GM21360 (cell line): ENCODE measurements at regions not wholly inside any gene's neighbourhood (a gene's known extent, or its start where the extent isn't known, plus 50 kb on each side); places are given as distances from the start of the nearest gene placed in this dataset.
"Not testable (repeated sequence)": the region's sequence is repeated elsewhere in the genome, so short reads cannot be mapped to it uniquely, and the experiment has no call there.

Source experiments
- ATAC-seq: cut with Tn5 transposase; IDR thresholded peaks from one replicate; pipeline ENCODE4 v1.9.1; 2021; ENCODE audit warnings: mild to moderate bottlenecking, moderate library complexity; ENCODE audit not compliant: unreplicated experiment

DNA sequence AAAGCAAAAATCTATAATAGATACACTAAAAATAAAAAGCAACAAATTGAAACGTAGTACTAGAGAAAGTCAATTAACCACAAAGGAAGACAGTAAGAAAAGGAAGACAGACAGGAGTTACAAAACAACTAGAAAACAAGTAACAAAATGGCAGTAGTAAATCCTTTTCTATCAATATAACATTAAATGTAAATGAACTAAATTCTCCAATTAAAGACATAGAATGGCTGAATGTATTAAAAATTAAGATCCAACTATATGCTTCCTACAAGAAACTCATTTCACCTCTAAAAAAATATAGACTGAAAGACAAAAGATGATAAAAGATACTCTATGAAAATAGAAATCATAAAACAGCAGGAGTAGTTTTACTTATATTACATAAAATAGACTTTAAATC lies 79.1 kb downstream of the CTH start:
- ATAC-seq: no peak

DNA sequence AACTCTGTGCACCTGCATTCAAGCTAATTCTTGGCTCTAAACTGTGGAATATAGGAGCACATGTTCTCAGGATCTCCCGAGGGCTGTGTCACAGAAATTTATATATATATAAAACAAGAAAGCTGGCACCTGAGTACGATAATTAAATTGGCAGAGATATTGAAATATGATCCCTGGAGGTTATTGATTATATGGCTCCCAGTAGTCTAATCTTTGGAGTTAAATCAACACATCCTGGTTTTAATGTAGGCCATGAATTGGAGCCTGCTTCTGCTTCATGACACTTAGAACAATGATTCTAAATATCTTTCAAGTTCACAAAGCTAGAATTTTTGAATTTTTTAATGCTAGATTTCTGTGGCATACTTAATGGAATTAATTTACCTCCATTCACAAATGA lies 84.3 kb downstream of the CTH start:
- ATAC-seq: no peak

DNA sequence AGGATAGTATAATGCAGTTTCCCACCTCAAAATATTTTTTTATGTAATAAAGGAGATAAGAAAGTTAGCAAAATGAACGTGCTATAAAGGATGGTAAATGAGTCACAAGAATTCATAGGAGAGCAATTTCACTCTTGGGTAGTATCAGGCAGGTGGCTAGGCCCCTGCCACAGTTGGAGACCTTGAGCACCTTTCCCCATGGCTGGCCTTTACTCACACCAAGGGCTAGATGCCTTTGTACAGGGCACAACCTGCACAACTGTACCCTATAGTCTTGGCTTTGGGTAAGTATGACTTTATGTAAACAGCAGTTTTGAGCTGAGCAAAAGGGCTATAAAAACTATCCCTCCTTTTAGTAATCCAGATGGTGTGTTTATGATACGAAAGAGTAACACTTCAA lies 85.1 kb downstream of the CTH start:
- ATAC-seq: no peak

DNA sequence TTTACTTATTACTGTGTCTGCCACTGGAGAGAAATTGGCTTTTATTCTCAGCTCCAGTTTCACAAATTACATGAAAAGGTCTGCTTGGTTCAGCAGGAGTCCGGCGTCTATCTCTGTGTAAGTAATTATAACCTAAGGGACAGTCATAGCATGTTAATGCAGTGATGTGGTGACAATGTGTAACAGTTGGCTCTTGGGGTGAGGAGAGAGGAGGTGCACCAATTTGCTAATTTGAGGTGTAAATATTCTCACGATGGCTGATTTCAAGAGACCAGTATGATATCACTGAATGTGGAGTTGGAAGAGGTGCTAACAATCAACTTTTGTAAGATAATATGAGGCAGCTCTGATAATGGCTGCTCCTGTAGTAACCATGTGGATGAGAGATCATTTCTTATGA lies 86.1 kb downstream of the CTH start:
- no peak for ATAC-seq

DNA sequence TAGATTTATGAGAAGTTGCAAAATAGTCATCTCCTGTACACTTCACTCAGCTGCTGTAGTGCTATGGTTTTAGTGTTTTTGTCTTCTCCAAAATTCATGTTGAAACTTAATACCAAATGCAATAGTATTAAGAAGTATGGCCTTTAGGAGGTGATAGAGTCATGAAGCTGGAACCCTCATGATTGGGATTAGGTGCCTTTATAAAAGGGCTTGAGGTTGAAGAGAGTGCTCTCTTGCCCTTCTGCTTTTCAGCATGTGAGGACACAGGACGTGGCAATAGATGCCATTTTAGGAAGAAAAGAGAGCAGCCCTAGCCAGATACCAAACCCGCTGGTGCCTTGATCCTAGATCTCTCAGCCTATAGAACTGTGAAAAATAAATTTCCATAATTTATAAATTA lies 87.6 kb downstream of the CTH start:
- no peak for ATAC-seq

DNA sequence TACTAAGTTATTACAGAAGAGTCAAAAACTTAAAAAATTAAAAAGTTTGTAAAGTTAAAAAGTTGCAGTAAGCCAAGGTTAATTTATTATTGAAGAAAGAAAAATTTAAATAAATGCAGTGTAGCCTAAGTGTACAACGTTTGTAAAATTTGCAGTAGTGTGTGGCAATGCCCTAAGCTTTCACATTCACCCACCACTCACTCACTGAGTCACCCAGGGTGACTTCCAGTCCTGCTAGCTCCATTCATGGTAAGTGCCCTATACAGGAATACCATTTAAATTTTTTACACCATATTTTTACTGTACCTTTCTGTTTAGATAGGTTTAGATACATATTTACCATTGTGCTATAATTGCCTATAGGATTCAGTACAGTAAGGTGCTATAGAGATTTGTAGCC lies 88.6 kb downstream of the CTH start:
- ATAC-seq: no peak

DNA sequence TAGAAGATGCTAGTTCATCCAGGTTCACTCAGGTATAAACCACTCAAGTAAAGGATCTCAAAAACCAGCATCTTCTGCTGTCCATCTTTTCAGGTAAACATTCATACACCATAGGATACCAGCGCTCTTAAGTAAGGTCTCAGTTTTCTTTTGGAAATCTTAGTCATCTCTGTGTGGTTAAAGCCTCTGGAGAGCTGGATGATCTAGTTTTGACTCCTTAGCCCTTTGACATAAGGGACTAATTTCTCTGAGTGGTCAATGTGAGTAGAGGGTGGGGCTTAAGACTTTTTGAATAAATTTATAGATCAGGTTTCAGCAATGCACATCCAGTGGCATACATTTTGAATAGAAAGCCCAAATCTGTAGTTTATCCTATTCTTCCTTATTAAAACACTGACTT lies 92.3 kb downstream of the CTH start:
- no peak for ATAC-seq

DNA sequence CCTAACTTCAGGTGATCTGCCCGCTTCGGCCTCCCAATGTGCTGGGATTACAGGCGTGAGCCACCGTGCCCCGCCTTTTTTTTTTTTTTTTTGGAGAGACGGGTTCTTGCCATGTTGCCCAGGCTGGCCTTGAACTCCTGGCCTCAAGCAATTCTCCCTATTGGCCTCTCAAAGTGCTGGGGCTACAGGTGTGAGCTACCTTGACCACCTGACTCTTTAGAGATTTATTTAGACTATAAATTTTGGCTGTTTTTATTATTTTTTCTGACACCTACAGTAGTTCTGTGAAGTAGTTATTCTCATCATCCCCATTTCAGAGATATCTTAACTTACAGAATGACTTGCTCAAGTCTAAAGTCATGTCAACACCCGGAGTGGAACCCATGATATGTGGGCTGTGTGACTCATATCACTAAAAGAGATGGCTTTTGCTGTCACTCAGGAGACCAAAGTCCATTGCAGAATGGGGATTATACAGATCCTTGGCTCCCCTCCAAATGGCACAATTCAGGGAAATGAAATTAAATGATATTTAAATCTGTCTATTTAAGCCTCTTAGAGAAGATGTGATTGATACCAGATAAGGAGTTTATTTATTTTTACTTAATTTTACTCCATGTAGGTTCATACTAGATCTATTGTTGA lies 93.2 kb downstream of the CTH start:
- ATAC-seq: peak; percentile 98

DNA sequence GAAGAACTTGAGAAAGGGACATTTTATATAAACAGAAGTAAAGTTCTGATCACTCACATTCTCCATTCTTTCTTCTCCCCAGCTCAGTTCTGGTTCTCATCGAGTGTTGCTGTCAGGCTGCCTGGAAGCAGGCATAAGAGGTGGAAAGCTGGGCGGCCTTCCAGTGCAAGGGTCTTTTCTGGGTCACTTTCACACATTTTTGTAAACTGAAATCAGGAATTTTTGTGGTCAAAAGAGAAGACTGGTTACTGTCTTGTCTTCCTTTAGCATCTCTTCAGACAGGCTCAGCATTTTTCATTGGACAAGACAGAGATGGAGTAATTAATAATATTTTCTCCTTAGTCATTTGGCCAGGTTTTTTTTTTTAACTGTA lies 93.7 kb downstream of the CTH start:
- ATAC-seq: peak; percentile 34

DNA sequence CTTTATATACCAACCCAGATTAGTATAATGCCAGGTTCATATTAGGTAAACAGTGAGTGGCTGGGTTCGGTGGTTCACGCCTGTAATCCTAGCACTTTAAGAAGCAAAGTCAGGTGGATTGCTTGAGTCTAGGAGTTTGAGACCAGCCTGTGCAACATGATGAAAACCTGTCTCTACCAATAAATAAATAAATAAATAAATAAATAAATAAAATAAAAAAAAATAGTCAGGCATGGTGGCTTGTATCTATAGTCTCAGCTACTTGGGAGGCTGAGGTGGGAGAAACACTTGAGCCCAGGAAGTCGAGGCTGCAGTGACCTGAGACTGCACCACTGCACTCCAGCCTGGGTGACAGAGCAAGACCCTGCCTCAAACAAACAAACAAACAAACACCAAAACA lies 96.9 kb downstream of the CTH start:
- ATAC-seq: not testable (repeated sequence)

DNA sequence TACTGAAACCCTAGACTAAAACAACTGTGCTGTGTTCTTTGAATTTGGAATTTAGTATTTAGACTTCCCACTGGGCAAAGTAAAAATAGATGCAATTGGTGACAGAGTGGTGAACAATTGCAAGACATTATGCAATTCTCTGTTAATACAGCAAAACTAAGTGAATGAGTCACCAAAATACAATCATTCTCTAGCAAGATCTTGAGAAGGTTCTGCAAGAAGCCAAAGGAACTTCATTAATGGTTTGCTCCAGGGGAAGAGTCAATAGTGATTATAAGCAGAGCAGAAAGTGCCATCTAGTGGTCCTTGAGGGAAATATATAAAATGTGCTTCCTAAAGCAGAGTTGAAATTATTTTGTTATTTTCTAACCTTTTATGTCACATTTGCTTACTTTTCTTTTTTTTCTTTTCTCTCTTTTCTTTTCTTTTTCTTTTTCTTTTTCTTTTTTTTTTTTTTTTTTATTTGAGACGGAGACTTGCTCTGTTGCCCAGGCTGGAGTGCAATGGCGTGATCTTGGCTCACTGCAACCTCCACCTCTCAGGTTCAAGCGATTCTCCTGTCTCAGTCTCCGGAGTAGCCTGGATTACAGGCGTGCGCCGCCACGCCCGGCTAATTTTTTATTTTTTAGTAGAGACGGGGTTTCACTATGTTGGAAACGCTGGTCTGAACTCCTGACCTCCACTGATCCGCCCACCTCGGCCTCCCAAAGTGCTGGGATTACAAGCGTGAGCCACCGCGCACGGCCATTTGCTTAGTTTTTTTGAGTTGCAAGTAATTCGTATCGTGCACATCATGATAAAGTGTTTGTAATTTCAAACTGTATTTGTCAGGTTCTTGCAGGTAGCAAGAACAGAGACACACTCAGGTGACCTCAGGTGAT lies 99.2 kb downstream of the CTH start:
- ATAC-seq: peak; percentile 82

DNA sequence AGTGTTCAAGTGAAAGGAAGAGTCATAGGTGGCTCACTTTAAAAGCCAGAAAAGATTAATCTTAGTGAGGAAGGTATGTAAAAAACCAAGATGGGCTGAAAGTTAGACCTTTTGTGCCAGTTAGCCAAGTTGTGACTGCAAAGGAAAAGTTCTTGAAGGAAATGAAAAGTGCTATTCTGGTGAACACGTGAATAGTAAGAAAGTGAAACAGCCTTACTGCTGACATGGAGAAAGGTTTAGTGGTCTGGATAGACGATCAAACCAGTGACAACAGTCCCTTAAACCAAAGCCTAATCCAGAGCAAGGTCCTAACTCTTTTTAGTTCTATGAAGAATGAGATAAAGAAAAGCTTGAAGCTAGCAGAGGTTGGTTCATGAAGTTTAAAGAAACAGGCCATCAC lies 106.4 kb downstream of the CTH start:
- ATAC-seq: peak; percentile 73

DNA sequence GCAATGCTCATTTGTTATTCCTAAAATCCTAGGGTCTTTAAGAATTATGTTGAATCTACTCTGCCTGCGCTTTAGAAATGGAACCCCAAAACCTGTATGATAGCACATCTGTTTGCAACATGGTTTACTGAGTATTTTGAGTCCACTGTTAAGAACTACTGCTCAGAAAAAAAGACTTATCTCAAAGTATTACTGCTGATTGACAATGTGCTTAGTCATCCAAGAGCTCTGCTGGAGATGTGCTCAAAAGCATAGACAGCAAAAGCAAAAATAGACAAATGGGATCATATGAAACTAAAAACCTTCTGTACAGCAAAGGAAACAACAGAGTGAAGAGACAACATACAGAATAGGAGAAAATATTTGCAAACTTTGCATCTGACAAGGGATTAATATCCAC lies 107.0 kb downstream of the CTH start:
- peak; percentile 21 for ATAC-seq

DNA sequence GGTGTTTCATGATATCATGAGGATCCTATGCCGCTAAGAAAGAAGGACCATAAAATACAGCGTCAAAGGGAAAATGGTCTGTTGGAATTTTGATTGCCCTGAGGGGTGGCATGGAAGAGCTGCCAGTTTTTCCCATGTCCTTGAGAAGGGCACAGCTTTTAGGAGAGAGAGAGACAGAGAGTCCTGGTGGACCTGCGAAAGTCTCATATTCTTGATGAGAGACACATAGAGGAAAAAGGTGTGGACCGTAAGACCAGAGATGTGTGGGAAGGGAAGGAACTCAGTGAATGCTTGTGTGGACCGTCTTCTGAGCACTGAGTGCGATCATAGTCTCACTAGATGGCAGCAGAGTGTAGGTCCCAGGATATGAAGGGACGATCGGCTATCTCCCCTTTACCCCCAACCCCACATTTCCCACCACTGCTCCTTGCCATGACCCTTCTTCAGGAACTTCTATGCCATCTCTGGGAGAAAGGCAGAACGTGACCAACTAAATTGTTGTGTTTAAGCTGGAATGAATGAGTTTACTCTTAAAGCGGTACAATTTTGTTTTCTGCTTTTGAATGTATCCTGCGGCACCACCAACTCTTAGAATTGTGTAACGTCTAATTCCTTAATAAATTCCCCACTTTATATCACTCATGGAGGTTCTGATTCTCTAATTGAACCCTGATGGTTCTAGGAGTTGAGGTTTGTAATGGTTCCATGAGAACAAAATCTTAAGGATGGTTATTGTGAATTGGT lies 117.7 kb downstream of the CTH start:
- peak; percentile 78 for ATAC-seq

DNA sequence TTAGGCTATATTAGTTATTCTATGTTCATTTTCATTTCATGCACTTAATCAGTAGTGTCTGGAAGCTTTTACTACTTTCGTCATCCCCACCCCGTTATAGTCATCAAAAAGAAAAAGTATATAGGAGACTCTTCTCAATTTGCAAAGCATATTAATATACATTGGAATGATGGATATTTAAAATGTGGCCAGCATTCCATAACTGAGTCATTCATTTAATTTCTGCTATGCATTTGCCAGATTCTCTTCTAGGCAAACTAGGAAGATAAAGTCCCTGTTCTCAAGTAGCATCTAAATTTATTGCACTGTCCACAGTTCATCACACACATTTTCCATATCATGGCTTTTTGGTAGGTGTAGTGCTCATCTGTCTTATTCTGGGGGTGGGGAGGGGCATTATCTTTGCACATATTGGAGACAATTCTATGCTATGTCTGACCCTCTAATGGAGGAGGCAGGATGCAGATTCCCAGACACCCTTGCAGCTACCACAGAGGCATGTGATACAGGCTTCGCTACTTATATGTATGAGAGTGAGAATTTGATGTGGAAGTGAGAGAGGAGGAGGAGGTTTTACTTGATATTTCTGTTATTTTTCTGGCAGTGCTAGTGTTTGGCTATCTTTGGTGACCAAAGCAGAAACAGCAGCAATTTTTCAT lies 125.8 kb downstream of the CTH start:
- ATAC-seq: no peak

DNA sequence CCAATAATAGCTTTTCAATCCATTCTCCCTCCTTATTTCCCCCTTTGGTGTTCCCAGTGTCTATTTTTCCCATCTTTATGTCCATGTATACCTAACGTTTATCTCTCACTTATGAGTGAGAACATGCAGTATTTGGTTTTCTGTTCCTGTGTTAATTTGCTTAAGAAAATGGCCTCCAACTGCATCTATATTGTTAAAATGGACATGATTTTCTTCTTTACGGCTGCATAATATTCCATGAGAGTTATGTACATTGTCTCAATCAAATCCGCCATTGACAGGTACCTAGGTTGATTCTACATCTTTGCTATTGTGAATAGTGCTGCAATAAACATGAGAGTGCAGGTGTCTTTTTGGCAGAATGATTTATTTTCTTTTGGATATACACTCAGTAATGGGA lies 126.7 kb downstream of the CTH start:
- no peak for ATAC-seq

DNA sequence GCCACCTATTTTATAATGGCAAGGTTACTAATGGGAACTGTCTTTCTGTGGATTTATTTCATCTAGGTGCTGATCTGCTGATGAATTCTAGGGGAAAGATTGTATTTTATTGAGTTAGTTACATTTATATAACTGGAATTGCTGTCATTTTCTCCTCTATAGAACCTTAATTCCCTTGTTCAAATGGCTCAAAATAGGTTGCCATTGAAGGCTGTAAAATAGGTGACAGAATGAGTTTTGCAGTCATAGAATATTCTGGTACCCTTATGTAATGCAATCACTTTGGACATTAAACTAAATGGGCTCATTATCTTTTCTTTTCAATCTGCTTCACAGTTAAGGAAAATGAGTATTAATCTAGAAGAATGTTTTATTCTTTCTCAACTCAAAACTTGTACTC lies 131.0 kb downstream of the CTH start:
- no peak for ATAC-seq

DNA sequence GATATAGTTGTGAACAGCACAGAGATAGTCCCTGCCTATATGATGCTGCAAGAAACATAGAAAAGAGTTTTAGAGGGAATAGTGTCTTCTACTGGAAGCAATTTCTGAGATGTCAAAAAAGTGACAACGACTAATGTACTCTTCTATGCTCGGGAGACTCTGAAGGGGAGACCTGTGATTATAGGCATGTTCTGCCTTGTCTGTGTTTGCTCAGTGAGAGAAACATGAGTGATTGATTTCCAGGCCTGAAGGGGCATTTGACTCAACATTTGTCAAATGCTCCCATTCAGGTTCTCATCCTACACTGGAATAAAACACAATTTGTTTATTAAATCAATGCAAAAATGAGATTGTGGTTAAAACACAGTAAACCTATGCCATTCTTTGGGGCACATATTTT lies 131.8 kb downstream of the CTH start:
- no peak for ATAC-seq

DNA sequence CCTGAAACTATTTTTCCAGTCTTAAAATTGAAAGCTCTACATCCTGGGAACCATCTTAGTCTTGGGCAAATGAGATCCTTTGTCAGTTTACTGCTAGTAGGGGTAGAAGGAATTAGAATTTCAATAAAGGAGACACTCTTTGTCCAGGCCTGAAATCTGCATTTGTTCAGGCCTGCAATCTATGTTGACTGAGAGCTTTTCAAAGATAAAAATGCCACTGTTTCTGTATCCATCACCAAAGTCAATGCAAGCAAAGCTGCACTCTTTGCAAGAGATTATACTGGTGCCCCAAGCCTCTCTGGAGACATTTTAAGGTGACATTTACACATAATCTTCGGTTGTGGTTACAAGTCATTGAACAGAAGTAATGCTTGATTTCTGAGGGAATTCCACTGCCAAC lies 135.7 kb downstream of the CTH start:
- ATAC-seq: no peak

DNA sequence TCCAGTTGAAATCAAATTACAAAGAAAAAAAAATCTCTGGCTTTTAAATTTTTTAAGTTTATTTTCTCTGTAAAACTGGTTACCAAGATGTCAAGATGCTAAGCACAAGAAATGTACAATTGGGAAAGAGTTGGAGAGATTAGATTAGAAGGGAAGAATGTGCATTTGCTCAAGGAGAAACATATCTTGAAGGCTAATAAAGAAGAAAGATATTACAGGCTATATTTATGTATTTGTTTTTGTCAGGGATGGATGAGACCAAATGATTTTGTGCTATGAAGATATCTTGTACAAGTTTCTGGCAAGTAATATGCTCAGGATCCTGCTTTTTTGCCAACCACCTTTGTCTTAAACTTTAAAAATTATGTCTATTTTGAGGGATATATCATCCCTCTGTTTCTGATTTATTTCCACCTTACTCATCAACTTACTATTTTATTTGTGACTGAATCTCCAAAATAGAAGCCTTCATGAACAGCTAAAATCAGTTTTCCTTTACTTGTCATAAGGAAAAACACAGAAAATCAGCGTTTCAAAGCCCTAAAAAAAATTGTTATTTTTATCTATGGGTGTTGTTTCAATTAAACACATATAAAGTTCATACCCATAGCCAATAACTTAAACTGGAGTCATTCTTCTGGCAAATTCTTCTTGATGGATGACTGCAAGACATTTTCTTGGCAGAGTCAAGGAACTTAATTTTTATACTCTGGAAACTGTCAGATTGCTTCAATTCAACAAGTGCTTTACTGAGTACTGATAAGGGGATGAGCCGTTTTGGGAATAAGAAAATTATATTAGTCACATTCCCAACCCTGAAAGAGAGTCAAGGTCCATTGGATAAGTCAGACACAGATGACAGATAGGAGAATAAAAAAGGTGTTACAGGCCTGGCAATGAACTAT lies 141.8 kb downstream of the CTH start:
- no peak for ATAC-seq
